GM18517 (cell line): ENCODE measurements at regions not wholly inside any gene's neighbourhood (a gene's known extent, or its start where the extent isn't known, plus 50 kb on each side); places are given as distances from the start of the nearest gene placed in this dataset.

ENCODE experiments used
- ATAC-seq: cut with Tn5 transposase; IDR thresholded peaks from one replicate; pipeline ENCODE4 v1.9.1; 2021; ENCODE audit warnings: mild to moderate bottlenecking, moderate library complexity; ENCODE audit not compliant: unreplicated experiment

GRCh38 chr20:50370036-50370566 is 140.1 kb upstream of the PTPN1 start:
- no peak for ATAC-seq

DNA sequence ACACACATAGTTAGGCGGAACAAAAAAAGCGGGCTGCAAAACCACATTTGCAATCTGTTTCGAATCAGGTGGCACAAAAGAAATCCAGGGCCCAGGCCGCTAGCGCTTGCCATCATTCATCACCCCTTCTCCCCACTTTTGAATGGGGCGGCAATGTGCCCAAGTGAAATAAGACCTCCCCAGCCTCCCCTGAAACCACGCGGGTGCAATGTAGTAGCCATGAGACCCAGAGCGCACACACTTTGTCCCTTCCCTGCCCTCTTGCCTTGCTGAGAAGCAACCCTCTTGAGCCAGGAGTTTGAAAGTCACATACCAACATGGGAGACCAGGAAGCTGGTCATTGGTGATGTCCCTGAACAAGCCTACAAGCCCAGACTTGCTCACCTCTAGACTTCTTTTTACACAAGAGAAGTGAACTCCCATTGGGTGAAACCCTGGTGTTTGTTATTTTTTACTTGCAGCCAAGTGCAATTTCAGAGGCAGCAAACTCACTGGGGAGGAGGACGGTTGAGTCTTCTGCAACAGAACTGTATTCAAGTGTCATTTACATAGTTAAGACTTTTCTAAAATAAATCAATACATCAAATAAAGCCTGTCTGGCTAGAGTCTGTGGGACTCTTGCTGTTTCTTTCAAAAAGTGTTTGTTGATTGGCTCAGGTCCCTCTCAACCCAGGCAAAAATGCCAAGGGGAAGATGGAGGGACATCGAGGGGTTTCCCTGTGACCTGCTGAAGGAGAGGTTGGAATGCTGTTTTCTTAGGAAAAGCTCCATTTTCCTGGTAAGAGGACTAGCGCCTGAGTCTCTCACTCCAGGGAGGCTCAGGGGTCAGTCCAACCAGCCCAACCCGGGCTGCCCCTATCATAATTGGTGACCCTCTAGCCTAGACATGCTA is 138.1 kb upstream of the PTPN1 start:
- ATAC-seq = no peak

- ATAC-seq = no peak
Measured at GRCh38 chr20:50372770-50373088, 137.5 kb upstream of the PTPN1 start.

DNA sequence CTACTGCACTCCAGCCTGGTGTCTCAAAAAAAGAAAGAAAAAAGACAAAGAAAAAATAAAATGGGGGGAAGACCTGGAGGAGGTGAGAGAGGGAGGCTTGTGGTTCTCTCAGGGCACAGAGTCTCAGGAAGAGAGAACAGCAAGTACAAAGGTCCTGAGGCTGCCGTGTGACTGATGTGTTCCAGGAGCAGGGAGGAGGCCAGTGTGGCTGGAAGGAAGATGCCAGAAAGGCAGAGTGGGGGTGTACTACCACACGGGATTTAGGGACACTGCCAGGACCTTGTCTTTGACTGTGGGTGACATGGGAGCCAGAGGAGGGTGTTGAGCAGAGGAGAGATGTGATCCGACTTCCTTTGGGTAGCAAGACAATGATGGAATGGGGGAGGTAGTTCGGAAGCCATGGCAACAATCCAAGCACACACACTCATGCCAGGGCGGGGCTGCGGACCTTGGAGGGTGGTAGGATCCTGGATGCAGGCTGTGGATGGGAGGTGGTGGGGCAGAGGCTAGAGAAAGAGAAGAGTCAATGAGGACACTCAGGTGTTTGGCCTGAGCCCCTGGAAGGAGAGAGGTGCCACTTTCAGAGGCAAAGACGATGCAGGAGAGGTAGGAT is 136.4 kb upstream of the PTPN1 start:
- ATAC-seq = no peak

GRCh38 chr20:50374541-50375078 is 135.6 kb upstream of the PTPN1 start:
- no peak for ATAC-seq

GRCh38 chr20:50376179-50376887 is 133.8 kb upstream of the PTPN1 start:
- ATAC-seq = no peak

- no peak for ATAC-seq
Measured at GRCh38 chr20:50376888-50377459, 133.2 kb upstream of the PTPN1 start.

GRCh38 chr20:50378170-50379000 is 131.8 kb upstream of the PTPN1 start:
- ATAC-seq = no peak

GRCh38 chr20:50379049-50379990 is 130.9 kb upstream of the PTPN1 start:
- ATAC-seq = no peak

DNA sequence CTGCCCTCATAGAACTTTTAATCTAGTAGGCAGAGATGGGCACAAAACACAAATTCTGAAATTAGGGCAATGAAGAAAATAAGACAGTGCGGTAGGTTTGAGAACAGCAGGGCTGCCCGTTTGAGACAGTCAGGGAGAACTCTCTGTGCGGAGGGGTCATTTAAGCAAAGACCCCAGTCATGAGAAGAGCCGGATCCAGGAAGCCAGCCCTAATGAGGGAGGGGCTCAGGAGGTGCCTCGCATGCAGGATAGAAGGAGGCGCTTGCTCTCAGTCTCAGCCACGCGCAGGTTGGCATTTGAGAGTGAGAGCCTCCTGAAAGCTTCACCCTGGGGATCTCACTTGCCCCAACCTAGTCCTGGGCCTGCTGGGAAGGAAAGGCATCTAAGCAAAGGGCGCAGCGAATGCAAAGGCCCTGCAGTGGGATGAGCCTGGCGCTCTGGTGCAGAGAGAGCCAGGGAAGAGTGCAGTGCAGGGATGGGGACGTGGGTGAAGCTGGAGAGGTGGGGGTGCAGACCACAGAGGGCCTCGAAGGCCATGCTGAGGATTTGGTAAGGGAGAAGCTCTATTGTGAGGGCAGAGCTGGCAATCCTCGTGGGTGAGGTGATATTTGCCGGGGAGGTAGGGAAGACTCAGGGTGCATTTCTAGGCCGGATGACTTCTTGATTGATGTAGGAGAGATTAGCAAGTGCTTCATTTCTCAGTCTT is 130.0 kb upstream of the PTPN1 start:
- no peak for ATAC-seq

- ATAC-seq = no peak
Measured at GRCh38 chr20:50380697-50381040, 129.5 kb upstream of the PTPN1 start.

- no peak for ATAC-seq
Measured at GRCh38 chr20:50381075-50381732, 129.0 kb upstream of the PTPN1 start.

DNA sequence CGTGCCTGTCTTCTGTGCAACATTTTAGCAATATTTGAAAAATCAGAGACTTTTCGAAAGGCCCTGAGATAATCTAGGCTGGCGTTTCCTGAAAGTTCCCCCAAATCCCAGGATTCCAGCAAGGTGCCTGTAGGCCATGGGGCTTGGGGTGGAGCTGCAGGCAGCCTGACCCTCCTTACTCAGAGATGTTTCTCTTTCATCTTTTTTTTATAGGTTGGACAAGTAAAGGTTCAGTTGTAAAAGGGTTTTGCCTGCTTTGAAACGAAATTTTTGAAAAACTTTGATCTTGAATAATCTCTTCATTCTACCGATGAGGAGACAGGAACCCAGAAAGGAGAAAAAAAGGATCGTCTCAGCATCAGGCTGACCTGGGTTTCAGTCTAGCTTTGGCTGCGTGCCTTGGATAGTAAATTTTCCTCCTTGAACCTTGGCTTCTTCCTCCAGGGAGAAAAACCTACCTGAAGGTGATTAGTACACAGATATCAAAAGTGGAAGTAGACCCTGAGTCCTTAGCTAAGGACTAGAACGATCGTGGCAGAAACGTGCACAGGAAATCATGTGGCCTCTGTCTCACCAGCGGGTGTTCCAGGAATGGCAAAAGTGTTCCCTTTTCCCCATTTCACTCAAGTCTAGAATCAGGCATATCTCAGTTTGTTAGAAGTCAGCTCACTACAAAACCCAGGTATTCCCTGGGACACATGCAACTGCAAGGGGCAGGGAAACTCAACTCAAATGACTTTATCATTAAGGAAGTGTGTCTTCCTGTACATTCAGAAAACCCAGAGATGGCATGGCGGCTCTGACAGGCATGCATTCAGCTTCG is 128.2 kb upstream of the PTPN1 start:
- ATAC-seq = no peak

DNA sequence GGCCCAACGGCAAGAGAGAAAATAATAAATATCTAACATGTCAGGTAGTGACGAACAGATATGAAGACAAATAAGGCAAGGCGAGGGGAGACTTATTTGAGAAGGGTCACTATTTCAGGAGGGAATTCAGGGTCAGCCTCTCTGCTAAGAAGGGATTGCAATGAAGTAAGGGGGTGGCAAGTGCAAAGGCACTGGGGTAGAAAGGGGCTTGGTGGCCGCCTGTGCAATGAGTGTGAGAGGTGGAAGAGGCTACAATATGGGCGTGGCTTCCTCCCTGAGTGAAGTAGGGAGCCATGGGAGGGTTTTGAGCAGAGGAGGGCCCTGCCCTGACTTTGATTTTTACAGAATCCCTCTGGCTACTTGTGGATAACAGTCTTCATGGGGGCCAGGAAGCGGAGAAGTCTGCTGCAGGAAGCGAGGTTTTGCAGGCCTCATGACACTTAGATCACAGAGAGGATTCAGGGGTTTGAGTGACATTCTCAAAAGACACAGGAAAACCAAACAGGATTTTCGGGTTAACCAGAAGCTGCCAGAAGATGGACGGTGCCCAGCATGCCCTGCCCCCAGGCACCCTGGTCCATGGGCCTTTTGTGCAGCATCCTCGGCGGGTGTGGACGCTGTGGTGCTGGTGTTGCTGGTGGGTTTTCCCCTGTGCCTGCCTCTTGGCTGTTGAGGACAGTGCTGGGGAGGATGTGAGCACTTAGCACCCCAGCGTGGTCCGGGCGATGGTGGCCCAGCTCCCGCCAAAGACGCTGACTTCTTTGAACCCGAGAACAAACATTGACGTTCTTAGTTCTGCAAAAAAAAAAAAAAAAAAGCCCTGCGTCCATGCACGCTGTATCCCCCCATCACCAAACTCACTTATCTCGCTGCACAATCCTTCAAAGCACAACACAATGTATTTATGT is 124.2 kb upstream of the PTPN1 start:
- ATAC-seq = no peak

- no peak for ATAC-seq
Measured at GRCh38 chr20:50386641-50386960, 123.6 kb upstream of the PTPN1 start.

- no peak for ATAC-seq
Measured at GRCh38 chr20:50387218-50387995, 122.8 kb upstream of the PTPN1 start.
